Inflammatory macrophage treated with lipopolysaccharide for 4 hours (primary cell): ENCODE measurements at regions not wholly inside any gene's neighbourhood (a gene's known extent, or its start where the extent isn't known, plus 50 kb on each side); places are given as distances from the start of the nearest gene placed in this dataset.

Experiments
- DNase-seq: peaks from one replicate; pipeline ENCODE4 v3.0.0-alpha.2; 2020

DNA sequence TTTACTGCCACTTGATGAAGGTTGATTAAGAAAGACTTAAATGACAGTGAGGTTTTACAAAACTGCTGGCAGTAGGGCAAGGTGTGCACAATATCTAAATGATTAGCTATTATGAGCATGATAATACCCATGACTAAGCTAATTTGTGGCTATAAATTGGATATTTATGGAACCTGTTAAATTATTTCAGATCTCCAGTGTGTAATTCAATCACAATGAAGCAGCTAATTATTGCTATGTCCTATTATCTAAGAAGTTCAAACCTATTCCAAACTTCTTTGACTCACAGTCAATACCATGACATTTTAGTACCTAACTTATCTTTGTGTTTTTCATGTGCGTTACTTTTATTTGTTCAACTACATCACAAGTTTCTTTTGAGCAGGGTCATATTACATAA is 253.8 kb upstream of the MMADHC start:
- DNase-seq, result no peak

DNA sequence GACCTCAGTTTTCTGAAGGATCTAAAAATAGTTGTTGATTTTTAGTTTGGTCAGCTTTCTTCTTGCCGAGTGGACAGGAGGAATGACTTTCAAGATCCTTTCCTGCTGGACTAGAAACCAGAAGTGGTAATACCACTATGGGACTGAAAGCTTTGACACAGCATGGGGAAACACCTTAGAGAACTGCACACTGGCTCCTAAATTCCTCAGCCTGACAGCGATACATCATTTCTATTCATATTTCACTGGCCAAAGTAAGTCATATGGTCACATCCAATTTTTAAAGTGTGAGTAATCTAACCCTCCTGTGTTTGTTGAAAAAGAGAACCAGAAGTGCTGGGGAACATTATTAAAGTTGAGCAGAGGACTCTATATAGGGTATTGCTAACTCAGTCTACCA is 244.7 kb upstream of the MMADHC start:
- no peak for DNase-seq

DNA sequence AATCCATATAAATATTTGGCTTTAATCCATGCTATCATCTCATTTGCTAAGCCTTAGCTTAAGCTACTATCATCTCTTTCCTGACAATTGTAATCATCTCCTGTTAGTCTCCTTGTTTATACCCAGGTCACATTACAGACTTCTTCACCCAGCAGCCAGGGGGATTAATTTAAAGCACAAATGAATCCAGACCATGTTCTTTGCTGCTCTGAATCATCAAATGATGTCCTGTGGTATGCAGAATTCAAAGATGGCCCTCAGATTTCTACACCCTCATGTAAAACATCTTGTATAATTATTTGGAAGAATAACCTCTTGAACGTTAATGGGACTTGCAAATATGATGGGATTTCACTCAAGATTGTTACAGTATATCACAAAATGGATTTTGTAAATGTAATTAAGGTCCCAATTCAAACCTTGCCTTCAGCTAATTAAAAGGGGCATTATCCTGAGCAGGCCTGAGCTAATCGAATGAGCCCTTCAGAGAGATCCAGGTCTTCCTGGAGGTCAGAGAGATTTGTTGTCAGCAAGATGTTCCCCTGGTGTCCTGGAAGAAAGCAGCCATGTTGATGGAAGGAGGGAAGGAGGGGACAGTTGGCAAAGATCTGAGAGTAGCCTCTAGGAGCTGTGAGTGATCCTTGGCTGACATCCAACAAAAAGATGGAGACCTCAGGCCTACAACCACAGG is 241.1 kb upstream of the MMADHC start:
- DNase-seq, result no peak

DNA sequence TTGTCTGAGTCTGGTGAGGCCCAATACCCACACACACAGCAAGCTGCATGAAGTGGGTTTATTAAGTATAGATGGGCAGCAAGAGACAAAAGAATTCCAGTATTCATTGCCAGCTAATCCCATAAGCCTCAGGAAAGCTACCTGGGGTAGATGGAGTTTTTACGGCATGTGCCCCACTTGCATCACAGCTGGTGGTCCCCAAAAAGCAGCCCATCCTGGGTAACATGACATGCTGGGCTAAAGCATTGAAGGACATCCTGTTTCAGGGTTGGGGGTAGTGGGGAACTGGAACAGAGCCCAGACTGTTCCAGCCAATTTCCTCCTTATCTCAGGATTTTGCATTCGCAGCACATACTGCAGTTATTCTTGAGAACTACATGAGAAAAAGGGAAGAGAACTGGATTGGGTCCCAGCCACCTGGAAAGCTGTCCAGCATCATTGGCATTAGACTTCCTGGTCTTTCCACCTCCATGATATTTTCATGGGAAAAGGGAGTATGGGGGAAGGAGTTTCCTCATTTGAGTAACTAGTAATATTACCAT is 240.1 kb upstream of the MMADHC start:
- DNase-seq, result no peak

DNA sequence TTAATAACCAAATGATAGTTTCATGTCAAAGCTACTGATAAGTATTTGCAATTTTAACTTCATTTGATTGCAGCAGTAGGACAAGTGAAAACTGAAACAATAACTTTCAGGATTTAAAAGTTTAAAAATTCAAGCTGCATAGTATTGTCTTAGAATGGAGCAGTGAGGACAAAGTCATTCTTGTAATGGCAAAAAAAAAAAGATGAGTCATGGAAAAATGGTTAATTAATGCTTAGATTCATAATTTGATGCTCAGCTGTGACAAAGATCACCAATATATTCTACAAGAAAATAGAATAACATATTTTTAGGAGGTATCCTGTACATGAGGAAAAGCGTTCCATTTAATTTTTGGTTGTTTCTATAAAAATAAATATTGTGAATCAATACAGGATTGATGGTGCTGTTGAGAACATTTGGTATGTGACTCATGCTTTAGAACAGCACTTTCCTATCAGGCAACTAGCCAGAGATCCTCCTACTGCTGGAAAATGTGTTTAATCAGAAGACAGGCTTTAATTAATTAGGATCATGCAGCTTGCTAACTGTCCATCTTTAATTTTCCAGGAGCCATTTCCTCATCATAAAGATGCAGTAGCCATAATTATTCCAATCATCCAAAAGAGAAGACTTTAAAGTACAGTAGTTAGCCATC is 239.0 kb upstream of the MMADHC start:
- no peak for DNase-seq

DNA sequence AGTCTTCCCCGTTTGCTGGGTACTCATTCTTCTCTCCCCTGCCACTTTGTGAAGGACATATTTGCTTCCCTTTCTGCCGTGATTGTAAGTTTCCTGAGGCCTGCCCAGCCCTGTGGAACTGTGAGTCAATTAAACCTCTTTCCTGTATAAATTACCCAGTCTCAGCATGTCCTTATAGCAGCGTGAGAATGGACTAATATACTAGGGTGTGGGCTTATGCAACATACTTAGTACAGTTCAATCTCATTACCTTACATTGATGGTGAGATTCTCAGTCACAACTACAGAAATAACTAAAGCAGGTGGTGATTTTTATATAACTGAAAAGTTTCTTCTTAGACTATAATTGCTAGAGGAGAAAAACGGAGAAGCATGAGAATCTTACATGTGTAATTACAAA is 237.9 kb upstream of the MMADHC start:
- no peak for DNase-seq

DNA sequence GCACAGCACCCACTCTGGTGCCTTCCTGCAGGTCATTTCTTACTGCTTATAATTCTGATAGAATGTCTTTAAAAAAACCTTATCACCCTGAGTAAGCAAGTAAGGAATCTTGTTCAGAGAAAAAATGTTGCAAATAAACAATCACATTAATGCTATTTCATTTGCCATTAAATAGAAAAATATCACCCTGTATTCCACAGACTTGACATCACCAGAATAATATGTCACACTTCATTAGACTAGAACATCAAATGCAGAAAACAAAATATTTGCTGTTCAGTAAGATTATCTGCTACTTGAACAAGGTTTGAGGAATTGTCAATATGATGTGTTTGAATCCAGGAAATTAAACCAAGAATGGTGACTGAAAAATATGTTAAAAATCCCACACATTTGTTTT is 236.6 kb upstream of the MMADHC start:
- DNase-seq, result no peak

DNA sequence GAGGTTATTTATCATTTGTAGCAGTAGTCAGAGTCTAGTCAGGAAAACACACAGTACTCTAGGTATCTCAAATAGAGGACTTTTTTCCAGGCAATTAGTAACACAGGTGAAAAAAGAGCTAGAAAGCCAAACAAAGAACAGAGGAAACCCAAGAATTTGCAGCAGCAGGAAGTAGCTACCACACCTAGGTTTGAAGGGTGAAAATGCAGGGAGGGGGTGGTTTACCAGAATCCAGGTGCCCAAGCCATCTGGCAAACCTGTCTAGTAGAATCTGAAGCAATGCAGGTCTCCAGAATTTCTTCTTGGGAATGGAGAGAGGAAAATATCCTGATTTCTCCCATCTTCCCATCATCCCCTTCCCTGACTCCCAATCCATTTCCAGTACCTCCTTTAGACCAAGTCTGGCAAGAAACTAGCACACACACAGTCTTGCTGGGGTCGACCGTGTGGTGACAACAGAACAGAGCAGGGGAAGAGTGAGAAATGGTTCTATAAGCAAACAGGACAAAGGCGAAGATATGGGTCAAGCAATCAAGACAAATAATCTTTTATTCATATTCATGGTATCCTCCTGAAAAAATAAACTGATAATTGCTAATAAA is 231.9 kb upstream of the MMADHC start:
- DNase-seq, result no peak

DNA sequence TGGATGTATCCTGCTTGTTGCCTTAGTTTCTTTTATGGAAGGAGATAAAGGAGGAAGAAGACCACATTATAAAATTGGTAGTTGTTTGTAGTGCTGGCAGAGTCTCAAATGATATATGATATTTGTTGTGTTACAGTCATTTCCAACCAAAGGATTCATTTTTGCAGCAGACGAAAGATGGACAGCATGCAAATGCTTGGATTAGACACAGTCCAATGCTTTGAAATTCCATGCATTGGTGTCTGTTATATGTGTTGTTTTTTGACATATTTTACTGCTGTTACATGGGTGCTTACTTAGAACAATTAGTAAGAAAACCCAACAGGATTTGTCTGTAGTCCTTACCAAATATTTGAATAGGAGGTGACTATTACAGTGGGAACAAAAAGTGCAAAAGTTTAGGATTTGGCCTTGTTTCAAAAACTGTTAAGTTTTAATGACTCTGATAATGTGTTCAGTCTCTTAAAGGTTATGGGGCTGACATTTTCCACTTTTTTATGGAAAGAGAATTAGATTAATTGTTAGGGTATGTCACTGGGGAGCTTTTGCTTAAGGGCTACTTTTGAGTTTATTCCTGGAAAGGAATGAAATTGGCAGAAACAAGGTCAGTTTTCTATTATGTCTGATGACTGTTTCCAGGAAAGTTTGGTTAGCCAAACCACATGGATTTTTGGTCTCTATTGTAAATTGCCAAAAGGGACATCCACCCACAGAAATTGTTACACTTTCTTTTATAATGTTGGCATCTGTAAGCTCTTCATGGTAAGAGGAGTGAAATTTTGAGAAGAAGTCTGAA is 229.4 kb upstream of the MMADHC start:
- no peak for DNase-seq

DNA sequence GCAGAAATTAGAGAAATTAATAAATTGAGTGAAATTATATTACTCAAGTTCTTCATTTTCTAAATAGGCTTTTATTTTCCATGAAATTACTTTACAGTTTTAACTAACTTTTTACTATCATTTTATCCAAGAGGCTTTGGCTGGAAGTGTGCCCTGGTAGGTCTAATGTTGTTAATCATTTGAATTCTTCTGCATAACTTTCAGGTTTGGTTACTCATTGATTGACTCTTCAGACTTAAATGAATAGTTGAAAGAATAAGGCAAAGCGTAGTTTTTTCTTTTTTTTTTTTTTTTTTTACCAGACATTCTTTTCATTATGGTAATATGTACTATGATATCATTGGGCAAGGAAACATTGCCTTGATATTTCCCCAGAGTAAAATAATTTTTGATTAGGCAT is 228.4 kb upstream of the MMADHC start:
- no peak for DNase-seq

DNA sequence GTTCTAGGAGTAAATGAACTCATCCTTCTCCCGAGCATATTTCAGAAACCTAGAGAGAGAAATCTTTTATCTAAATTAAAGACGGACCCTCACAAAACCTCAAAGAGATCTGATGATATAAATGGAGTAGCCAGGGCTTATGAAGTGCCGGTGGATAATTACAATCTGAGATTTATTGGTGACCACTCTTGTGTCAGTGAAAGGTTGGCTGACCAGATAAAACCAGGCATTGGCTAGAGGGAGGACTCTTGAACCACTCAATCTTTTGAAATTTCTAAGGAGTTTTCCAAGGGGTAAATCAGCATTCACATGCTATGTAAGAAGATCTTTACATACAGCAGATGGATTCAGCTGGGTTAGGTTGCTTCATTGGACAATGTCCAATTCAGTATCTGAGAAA is 227.3 kb upstream of the MMADHC start:
- no peak for DNase-seq

DNA sequence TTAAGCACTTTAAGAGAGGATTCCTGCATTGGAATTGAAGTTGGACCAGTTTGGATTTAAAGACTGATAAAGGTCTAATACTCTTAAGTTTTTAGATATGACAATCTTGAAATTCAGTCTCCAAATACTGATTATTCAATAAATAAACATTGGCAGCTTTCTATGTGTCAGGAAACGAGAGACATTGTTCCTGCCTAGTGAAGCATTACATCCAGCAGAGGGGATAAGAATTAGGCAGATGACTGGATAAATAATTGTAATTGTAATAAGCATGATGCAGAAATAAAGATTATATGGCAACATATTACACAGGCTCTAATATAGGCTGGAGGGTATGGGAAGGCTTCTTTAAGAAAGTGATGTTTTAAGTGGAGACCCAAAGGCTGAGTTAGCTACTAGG is 226.5 kb upstream of the MMADHC start:
- no peak for DNase-seq

DNA sequence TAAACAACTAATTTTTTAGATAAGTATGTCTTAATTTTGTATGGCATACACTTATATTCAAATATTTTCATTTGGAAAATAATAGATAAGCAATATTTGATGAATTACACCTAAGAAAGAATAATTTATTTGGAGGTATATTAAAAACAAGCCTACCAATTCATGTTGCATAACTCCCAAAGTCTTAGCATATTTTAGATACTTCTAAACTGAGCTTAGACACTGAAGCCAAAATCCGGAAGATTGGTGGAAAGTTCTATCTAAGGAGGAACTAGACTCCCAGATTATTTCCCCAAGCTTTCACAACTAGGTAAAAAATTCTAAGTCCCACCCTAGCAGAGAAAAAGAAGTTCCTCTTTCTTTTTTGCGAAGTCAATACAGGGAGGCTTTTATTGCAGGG is 221.0 kb upstream of the MMADHC start:
- DNase-seq, result peak; percentile 43

DNA sequence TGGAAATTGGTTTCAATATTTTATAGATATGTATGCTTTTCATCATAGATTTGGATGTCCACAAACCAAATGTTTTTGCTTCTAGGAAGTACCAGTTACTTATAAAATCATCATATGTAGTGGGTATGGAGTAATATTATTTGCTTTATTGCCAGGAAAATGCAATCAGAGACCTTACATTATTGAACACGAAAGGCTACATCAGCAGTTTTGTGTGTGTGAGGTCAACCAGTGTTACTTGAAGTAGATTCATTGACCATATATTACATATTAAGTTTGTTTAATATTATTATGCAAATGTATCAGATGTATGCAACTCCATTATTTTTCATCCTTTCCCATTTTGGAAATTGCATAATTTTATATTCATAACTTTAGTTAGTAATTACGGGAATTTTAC is 219.1 kb upstream of the MMADHC start:
- DNase-seq, result no peak

DNA sequence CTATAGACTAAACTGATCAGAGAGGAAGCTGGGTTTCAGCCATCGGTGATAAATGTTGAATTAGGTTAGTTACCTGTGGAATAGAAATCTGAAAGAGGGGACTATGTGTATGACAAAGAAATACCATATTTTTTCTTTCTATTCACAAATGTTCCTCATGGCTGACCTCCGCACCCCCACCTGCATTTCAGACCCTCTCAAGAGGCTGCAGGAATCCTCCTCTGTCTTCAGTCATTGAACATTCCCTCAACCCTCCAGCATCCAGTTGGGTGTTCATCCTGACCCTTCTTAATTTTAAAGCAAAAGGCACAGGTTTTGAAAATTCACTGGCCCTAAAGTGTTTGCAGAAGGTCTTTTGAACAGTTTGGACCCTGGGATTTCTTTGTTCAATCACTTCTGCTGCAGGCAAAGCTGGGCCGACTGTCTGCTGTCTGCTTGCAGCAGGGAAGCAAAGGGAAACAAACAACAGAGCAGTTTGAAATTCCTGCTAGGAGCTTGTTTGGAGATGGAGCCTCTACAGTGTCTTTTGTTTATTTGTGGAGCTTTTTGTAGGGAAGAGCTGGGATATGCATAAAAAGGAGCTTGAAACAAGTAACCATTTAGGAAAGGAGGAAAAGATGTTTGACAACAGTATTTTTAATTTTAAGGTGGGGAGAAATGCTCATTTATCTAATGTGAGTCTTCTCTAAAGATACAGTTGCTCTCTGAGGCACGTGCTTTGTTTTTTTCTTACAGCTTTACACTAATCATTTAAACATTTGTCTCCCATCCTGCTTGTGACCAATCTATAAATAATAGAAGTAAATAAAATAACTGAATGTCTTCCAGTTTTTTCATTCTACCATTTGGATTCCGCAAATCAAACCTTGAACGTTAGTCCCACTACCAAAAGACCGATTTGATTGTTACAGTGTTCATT is 213.3 kb upstream of the MMADHC start:
- no peak for DNase-seq

DNA sequence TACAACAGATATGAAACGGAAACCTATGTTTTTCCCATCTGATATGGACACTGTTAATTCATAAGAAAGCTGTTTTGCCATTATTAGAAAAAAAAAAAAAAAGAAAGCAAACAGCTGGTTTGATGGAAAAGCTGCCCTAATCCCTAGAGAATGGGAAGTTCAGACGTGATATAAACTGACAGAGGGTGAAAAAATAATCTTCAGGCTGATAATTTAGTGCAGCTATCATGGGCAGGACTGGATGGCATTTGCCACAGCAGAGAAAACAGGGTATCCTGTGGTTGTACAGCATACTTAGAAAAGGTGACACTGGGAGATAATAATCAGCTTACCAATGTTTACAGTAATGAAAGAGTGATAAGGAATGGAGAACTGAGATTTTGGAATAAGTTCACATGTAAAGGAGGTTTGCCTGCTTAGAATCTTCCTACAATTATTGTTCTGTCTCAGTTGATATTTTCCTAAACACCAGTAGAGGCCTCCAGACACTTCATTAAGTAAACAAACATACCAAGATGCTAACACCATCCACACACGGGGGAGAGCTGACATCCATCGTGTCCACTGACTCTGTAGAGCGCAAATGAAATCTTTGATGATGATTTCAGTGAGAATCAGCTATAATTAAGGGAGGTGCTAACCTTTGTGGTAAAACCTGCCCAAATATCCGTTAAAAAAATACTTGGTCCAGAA is 211.6 kb upstream of the MMADHC start:
- DNase-seq, result peak; percentile 1

DNA sequence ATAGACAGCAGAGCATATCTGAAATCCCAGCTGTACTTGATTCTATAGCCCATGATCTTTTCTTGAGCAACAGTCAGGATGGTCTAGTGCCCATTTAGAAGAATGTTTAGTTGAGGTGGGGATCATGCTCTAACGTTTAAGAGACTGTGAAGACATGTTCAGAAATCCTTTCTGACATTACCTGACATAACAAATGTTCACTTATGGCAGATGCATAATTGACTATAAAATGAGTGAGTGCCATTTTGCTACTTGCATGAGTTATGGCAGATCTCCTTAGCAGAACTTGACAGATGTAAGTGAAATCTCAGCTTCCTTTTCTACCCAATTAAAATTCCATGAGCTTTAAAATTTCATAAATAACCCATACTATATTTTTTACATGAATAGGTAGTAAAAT is 209.5 kb upstream of the MMADHC start:
- DNase-seq, result no peak

DNA sequence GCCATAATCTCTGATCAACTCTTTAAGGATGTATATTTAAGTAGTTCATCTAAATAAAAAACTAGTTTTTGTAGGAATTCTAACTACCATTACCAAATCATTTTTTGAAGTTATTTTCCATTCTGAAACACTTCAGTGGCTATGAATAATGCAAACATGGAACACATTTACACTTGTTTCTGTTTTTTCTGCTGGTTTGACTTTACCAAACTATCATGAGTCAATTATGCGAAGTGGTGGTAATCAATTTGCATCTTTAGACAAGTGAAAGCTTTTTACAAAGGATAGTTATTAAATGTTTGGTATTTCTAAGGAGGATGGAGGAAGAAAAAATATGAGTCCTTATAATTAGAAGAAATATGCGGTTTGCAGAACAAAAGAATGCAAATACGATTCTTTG is 202.0 kb upstream of the MMADHC start:
- DNase-seq, result no peak

DNA sequence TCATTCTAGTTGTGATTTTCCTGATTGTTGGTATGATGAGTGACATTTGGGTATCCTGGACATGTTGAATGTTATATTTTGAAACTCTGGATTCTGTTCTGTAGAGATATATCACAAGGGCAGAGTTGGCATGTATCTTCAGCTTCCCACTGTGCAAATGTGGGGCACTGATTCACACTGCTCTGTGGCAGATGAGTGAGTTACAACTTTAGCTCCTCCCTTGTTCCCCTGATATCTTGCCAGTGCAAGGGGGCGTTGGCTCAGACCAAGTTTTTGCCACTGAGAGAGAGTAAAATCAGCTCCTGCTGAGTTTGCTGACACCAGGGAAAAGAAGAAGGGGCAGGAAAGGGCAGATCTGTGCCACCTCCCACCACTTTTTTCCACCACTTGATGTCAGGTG is 199.6 kb upstream of the MMADHC start:
- no peak for DNase-seq

DNA sequence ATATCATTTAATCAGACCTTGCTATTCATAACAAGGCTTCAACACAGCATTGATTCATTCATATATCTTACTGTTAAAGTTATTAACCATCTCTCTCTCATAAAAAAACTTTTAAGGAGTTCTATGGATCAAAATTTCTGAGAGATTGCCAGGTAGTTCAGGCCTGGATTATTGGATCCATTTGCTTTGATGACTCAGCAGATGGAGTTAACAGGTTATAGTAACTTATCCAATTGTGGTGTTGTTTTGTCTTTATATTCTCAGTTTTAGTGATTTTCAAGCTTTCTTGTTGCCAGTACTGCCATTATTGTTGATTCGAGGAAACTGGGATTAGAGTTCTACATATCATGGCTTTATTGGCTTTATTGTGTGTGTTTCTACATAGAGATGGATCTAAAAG is 195.7 kb upstream of the MMADHC start:
- DNase-seq, result no peak

DNA sequence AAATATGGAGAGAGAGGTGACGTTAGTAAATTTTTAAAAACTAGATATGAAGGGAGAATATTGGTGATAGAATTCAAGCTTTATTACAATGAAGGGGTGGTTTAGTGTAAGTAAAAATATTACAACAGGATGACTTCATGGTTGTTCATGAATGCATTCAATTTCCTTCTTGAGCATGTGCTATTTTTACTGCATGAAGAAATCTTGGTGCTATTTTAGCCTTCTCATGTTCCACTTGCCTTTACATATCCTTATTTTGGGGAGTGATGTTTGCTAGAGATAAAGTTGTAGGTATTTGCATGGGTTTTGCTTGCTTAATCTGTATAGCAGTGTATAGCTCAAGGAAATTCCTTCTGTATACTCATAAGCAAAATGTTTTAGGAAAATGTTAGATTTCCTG is 195.0 kb upstream of the MMADHC start:
- no peak for DNase-seq
